Neural progenitor cell (in vitro differentiated cells): ENCODE measurements at regions not wholly inside any gene's neighbourhood (a gene's known extent, or its start where the extent isn't known, plus 50 kb on each side); places are given as distances from the start of the nearest gene placed in this dataset.

Source experiments
- DNase-seq: peaks from one replicate; pipeline ENCODE4 v3.0.0-alpha.2; 2016; ENCODE audit warnings: low spot score
- H2AFZ ChIP-seq: fragments of 200-600 bp; sonication (generic); replicated peaks from 2 replicates; pipeline ENCODE4 v1.6.1; 2016; ENCODE audit warnings: antibody characterized with exemption
- H3F3A ChIP-seq: fragments of 200-600 bp; sonication (generic); 2 replicates; pipeline ENCODE4 v1.6.1; 2016; ENCODE audit warnings: antibody characterized with exemption, low read depth
- H3K27ac ChIP-seq: fragments of 200-600 bp; sonication (generic); 2 replicates; pipeline ENCODE4 v1.5.1; 2016; ENCODE audit warnings: mild to moderate bottlenecking
- H3K27me3 ChIP-seq: fragments of 200-600 bp; sonication (generic); 2 replicates; pipeline ENCODE4 v1.6.1; 2016; ENCODE audit warnings: mild to moderate bottlenecking, moderate library complexity
- H3K36me3 ChIP-seq: fragments of 200-600 bp; sonication (generic); 2 replicates; pipeline ENCODE4 v1.5.1; 2016
- H3K4me1 ChIP-seq: fragments of 200-600 bp; sonication (generic); 2 replicates; pipeline ENCODE4 v1.6.1; 2016; ENCODE audit warnings: mixed run types
- H3K4me2 ChIP-seq: fragments of 200-600 bp; sonication (generic); 2 replicates; pipeline ENCODE4 v1.6.1; 2016
- H3K4me3 ChIP-seq: fragments of 200-600 bp; sonication (generic); 2 replicates; pipeline ENCODE4 v1.5.1; 2016
- H3K79me2 ChIP-seq: fragments of 200-600 bp; sonication (generic); 2 replicates; pipeline ENCODE4 v1.6.1; 2016; ENCODE audit warnings: low read depth
- H3K9ac ChIP-seq: fragments of 200-600 bp; sonication (generic); 2 replicates; pipeline ENCODE4 v1.6.1; 2016
- H3K9me3 ChIP-seq: fragments of 200-600 bp; sonication (generic); 2 replicates; pipeline ENCODE4 v1.5.1; 2016; ENCODE audit warnings: low read depth
- H4K20me1 ChIP-seq: fragments of 200-600 bp; sonication (generic); 2 replicates; pipeline ENCODE4 v1.6.1; 2016; ENCODE audit warnings: low read depth
- H3K27ac Mint-ChIP-seq: 3 replicates; pipeline ENCODE4 v1.8.0; 2021; ENCODE audit warnings: mixed read lengths
- H3K27me3 Mint-ChIP-seq: 2 replicates; pipeline ENCODE4 v1.8.0; 2022; ENCODE audit warnings: low read depth, mild to moderate bottlenecking, inconsistent platforms, moderate library complexity, mixed read lengths; ENCODE audit not compliant: insufficient read depth
- H3K36me3 Mint-ChIP-seq: 3 replicates; pipeline ENCODE4 v1.8.0; 2021; ENCODE audit warnings: mixed read lengths
- H3K4me1 Mint-ChIP-seq: 3 replicates; pipeline ENCODE4 v1.8.0; 2021; ENCODE audit warnings: mixed read lengths
- H3K4me3 Mint-ChIP-seq: 3 replicates; pipeline ENCODE4 v1.8.0; 2021; ENCODE audit warnings: mild to moderate bottlenecking, moderate library complexity, mixed read lengths
- H3K9me3 Mint-ChIP-seq: 3 replicates; pipeline ENCODE4 v1.8.0; 2020; ENCODE audit warnings: mixed read lengths
- CTCF ChIP-seq: fragments of 200-600 bp; sonication (generic); IDR thresholded peaks from 2 replicates; pipeline ENCODE4 v1.5.1; 2017; ENCODE audit warnings: antibody characterized with exemption, mild to moderate bottlenecking
- EZH2 ChIP-seq: fragments of 200-600 bp; sonication (generic); IDR thresholded peaks from 2 replicates; pipeline ENCODE4 v1.6.1; 2017; ENCODE audit warnings: antibody characterized with exemption, mild to moderate bottlenecking, moderate library complexity
- EZH2phosphoT487 ChIP-seq: fragments of 200-600 bp; sonication (generic); IDR thresholded peaks from 2 replicates; pipeline ENCODE4 v1.6.1; 2017; ENCODE audit warnings: antibody characterized with exemption

- Histone ChIP-seq H3K9ac (no peak overlapping the region), H3K27me3 (no peaks in the 10 kb centered on the region), H3K79me2 (no peaks in the 10 kb centered on the region), H3K4me2 (no peak overlapping the region), H3K9me3 (no peaks in the 10 kb centered on the region), H3K4me1 (peaks cover 10% of the 10 kb centered on the region), H3F3A (no peaks in the 10 kb centered on the region), H3K27ac (no peak overlapping the region), H3K4me3 (no peak overlapping the region), H3K36me3 (no peaks in the 10 kb centered on the region), H2AFZ (no peak overlapping the region), H4K20me1 (no peaks in the 10 kb centered on the region)
- Mint-ChIP-seq H3K4me3 (no peak overlapping the region), H3K36me3 (no peaks in the 10 kb centered on the region), H3K27me3 (peaks cover 2% of the 10 kb centered on the region), H3K4me1 (peaks cover 11% of the 10 kb centered on the region), H3K9me3 (no peaks in the 10 kb centered on the region), H3K27ac (no peak overlapping the region)
- TF ChIP-seq EZH2 (no peak), EZH2phosphoT487 (no peak), CTCF (no peak)
- no peak for DNase-seq
Observed at GRCh38 chr7:142586611-142587010, 162.7 kb upstream of the PRSS1 start.

GRCh38 chr7:142585425-142585824 lies 163.8 kb upstream of the PRSS1 start:
- Histone ChIP-seq H3K79me2 (no peaks in the 10 kb centered on the region), H4K20me1 (no peaks in the 10 kb centered on the region), H3K27me3 (no peaks in the 10 kb centered on the region), H3K4me3 (no peak overlapping the region), H3K9ac (no peak overlapping the region), H3K36me3 (no peaks in the 10 kb centered on the region), H2AFZ (no peak overlapping the region), H3K27ac (no peak overlapping the region), H3K4me2 (no peak overlapping the region), H3F3A (no peaks in the 10 kb centered on the region), H3K9me3 (no peaks in the 10 kb centered on the region), H3K4me1 (peaks cover 10% of the 10 kb centered on the region)
- Mint-ChIP-seq H3K27me3 (peaks cover 2% of the 10 kb centered on the region), H3K9me3 (no peaks in the 10 kb centered on the region), H3K36me3 (no peaks in the 10 kb centered on the region), H3K4me3 (no peak overlapping the region), H3K4me1 (peaks cover 11% of the 10 kb centered on the region), H3K27ac (no peak overlapping the region)
- DNase-seq: no peak
- TF ChIP-seq CTCF: no peak
- no peak for TF ChIP-seq EZH2phosphoT487
- no peak for TF ChIP-seq EZH2

GRCh38 chr7:142584765-142585164 lies 164.5 kb upstream of the PRSS1 start:
- Mint-ChIP-seq H3K27me3 (peaks cover 2% of the 10 kb centered on the region), H3K4me1 (peaks cover 11% of the 10 kb centered on the region), H3K27ac (no peak overlapping the region), H3K9me3 (no peaks in the 10 kb centered on the region), H3K4me3 (no peak overlapping the region), H3K36me3 (no peaks in the 10 kb centered on the region)
- Histone ChIP-seq H3K27ac (no peak overlapping the region), H4K20me1 (no peaks in the 10 kb centered on the region), H3K79me2 (no peaks in the 10 kb centered on the region), H2AFZ (no peak overlapping the region), H3K4me1 (peaks cover 10% of the 10 kb centered on the region), H3K27me3 (no peaks in the 10 kb centered on the region), H3F3A (no peaks in the 10 kb centered on the region), H3K4me3 (no peak overlapping the region), H3K4me2 (no peak overlapping the region), H3K9me3 (no peaks in the 10 kb centered on the region), H3K36me3 (no peaks in the 10 kb centered on the region), H3K9ac (no peak overlapping the region)
- TF ChIP-seq EZH2phosphoT487: no peak
- no peak for TF ChIP-seq EZH2
- no peak for TF ChIP-seq CTCF
- DNase-seq: no peak
